GM12865 (cell line): ENCODE measurements at regions not wholly inside any gene's neighbourhood (a gene's known extent, or its start where the extent isn't known, plus 50 kb on each side); places are given as distances from the start of the nearest gene placed in this dataset.

Source experiments
- DNase-seq: peaks from one replicate; pipeline ENCODE4 v3.0.0; 2010; ENCODE audit warnings: low read depth
- H3K4me3 ChIP-seq: 2 replicates; pipeline ENCODE4 v1.5.1; 2011; ENCODE audit warnings: mild to moderate bottlenecking, low read depth, low read length, control low read depth
- TF ChIP-seq, protein P1 (sequence below): IDR thresholded peaks from 2 replicates; pipeline ENCODE4 v1.5.1; 2011; ENCODE audit warnings: low read length, control low read depth, low read depth, inconsistent platforms; ENCODE audit not compliant: insufficient read depth; ENCODE audit errors: missing control alignments

DNA sequence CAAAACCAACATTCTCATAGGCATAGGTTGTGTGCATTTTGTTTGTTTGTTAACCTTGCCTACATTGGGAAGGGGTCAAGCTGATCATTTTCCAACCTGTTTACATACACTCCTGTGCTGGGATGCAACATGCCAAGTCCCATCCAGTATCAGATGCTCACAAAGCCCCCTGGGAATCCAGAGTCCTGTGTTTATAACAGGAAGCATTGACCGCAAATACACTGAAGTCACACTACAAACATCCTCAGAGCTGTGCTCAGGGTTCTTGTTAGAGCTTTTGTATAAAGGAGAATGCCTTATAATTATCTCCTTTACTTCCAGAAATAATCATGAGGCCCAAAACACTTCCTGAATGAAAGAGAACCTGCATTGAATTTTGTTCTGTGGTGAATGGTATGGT, 488.7 kb upstream of the TCF4 start:
- TF ChIP-seq, protein P1, sequence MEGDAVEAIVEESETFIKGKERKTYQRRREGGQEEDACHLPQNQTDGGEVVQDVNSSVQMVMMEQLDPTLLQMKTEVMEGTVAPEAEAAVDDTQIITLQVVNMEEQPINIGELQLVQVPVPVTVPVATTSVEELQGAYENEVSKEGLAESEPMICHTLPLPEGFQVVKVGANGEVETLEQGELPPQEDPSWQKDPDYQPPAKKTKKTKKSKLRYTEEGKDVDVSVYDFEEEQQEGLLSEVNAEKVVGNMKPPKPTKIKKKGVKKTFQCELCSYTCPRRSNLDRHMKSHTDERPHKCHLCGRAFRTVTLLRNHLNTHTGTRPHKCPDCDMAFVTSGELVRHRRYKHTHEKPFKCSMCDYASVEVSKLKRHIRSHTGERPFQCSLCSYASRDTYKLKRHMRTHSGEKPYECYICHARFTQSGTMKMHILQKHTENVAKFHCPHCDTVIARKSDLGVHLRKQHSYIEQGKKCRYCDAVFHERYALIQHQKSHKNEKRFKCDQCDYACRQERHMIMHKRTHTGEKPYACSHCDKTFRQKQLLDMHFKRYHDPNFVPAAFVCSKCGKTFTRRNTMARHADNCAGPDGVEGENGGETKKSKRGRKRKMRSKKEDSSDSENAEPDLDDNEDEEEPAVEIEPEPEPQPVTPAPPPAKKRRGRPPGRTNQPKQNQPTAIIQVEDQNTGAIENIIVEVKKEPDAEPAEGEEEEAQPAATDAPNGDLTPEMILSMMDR, result no peak
- H3K4me3 ChIP-seq, result no peak overlapping the region
- no peak for DNase-seq

DNA sequence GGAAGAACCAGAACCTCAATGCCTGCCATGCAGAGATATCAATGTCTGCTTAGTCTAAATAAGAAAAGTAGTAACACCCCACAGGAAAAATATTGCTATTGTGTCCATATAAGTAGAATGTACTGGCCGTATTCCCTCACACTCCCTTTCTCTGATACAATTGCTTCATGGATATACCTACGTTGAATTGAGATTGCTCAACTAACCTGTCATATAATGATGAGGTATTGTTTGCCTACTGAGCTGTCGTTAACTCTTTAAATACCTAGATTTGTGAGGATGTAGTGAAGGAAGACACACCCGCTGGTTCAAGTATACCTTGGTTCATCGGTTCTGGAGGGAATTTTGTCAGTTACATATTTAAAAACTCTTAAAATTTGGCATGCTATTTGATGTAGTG, 480.7 kb upstream of the TCF4 start:
- no peak overlapping the region for H3K4me3 ChIP-seq
- no peak for DNase-seq
- TF ChIP-seq, protein P1, result no peak

DNA sequence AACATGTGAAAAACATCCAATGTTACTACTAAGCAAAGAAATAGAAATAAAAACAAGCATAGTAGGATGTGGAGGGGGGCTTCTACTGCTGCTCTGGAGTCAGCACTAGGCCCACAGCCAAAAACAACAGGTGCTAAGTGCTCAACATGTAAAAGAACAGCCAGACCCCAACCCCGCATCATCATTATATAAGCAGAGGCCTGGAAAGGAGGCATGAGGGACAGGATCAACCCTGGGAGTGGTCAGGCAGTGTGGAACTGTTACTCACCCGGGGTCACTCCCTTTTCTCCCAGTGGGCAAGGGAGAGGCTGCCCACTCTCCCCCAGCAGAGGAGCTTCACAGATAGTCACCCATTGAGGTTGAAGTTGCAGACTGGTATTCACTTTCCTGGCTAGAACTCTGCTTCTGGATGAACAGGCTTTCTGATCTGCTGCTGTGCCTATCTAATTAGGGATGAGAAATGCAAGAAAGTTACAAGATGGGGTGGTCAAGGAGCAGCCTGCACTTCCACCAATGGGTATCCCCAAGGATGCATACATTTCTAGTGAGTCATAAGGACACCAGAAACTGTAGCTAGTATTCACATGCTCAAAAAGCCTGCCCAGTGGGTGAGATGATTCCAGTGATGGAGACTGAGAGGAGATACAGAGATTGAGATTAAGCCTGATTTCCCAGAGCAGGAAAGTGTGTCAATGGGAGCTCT, 480.1 kb upstream of the TCF4 start:
- no peak for DNase-seq
- TF ChIP-seq, protein P1, result no peak
- no peak overlapping the region for H3K4me3 ChIP-seq

DNA sequence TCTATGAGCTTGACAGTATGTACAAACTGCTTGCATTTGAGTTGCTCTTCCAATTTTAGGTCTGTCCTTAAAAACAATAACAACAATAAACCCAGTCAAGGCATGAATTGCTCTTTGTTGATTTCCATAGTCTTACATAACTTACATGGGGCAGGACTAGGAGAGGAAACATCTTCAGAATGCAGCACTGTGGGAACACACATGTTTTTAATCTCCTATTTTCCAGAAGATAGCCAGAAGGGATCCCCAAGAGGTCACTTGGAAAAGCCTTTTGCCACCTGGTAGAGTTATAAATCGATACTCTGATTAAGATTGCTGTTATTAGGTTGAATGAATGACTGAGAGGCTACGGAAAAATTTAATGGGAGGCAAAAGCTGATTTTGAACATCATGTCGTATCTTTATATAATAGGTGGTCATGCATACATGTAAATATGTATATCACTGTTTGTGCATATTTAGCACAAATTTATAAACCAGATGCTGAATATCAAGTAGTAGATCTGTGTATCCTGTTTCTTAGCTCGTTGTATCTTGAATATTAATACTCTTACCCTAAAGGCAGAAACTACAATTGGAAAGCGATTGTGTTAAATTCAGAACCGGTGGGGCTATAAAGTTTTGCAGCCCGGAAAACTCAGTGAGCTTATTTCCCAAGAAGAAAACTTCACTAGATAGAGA, 479.4 kb upstream of the TCF4 start:
- no peak for DNase-seq

DNA sequence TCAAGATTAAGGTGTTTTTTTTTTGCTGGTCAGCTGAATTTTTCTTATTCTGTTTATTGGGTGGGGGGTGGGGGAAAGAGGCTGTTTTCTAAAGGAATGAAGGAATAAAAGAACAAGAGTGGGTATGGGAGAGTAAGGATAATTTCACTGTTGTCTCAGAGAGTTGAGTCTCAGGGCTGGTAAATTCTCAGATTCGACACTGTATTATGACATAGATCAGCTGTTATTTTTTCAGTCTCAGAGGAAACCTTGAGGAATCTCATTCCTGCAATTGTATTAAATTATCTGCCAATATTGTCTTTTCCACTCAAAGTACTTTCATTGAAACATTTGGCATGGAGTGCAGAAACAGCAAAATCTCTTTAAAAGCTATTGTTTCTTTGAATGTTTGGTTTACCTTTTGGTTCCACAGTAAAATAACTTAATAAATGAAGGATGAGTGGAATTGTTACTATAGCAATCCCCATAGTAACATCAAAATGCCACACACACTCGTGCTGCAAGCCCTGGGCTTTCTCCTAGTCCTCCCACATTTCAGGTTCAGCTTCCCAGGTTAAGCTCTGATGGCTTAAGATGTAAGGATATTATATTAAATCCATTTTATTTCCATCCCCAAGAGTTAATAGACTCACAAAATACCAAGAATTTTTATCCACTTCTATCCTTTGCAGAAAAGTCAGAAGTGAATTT, 478.7 kb upstream of the TCF4 start:
- H3K4me3 ChIP-seq, result no peak overlapping the region
- TF ChIP-seq, protein P1, result no peak
- DNase-seq, result no peak

More for the DNA sequence above, 479.4 kb upstream of the TCF4 start:
- no peak overlapping the region for H3K4me3 ChIP-seq
- TF ChIP-seq, protein P1, result no peak

DNA sequence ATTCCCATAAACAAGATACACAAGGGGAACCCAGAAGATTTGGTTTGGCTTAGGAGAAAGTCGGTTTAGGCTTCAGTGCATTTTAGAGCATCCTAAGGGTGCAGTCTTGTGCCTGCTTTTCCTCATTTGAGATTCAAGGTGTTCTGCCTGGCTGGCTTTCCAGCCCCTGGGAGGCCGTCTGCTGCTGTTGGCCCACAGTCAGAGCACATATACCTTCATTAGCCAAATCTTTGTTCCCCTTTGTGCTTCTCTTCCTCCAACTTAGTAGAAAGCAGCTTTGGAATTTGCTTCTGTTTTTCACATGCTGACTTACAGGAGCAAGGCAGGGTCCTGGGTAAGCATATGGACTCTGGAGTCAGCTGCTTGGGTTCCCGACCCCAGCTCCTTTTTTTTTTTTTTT, 477.1 kb upstream of the TCF4 start:
- TF ChIP-seq, protein P1, result no peak
- H3K4me3 ChIP-seq, result no peak overlapping the region
- no peak for DNase-seq

DNA sequence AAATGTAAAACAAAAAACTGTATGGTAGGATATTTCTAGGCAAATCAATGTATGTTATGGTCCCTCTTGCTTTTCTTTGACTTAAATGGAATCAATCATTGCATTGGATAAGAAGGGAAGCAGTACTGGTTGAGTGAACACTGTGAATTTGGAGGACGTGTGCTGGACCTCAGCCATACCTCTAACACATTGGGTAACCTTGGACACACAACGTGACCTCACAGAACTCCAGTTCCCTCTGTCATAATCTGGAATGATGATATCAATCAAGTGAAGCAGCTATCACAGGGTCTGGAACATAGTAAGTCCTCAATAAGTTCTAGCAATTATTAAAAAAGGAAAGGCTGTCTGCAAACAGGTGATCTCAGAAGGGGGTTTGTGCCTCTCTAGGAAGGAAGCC, 474.9 kb upstream of the TCF4 start:
- no peak overlapping the region for H3K4me3 ChIP-seq
- TF ChIP-seq, protein P1, result no peak

More for the DNA sequence above, 474.9 kb upstream of the TCF4 start:
- DNase-seq, result no peak
